Lower lobe of right lung (tissue), 2 donors: ENCODE measurements at regions not wholly inside any gene's neighbourhood (a gene's known extent, or its start where the extent isn't known, plus 50 kb on each side); places are given as distances from the start of the nearest gene placed in this dataset.
A peak's percentile ranks its signal among the peaks of the same experiment; 100 is the strongest.

ENCODE experiments used
- ATAC-seq, 2 donors: fragments of 200-7000 bp; cut with Tn5 transposase; one replicate each; pipeline ENCODE4 v1.9.1; 2020 to 2022; ENCODE audit warnings: mild to moderate bottlenecking in 2 of 2, moderate library complexity in 2 of 2
- DNase-seq: peaks from one replicate; pipeline ENCODE4 v3.0.0-alpha.2; 2020
- H3K27ac ChIP-seq: fragments of 200-600 bp; one replicate; pipeline ENCODE4 v1.8.0; 2022
- H3K27me3 ChIP-seq: fragments of 200-600 bp; one replicate; pipeline ENCODE4 v1.8.0; 2022; ENCODE audit warnings: low read depth
- H3K36me3 ChIP-seq: fragments of 200-600 bp; one replicate; pipeline ENCODE4 v1.8.0; 2022; ENCODE audit warnings: mild to moderate bottlenecking
- H3K4me1 ChIP-seq: fragments of 200-600 bp; one replicate; pipeline ENCODE4 v1.8.0; 2022
- H3K4me3 ChIP-seq: fragments of 200-600 bp; one replicate; pipeline ENCODE4 v1.8.0; 2022; ENCODE audit warnings: mild to moderate bottlenecking
- H3K9me3 ChIP-seq: fragments of 200-600 bp; one replicate; pipeline ENCODE4 v1.8.0; 2022
- intact Hi-C: fragments of 100-400 bp; cut with DNase I; formaldehyde crosslinking; loops from one replicate; pipeline ENCODE4 v1.11.0; 2022
- TF ChIP-seq, protein P1 (sequence below): fragments of 200-600 bp; IDR thresholded peaks from one replicate; pipeline ENCODE4 v1.8.0; 2022; ENCODE audit warnings: antibody characterized with exemption, mild to moderate bottlenecking
- donor health status: DM: no; HTN: yes; CAD: no; lungs with severe emphysema.

DNA sequence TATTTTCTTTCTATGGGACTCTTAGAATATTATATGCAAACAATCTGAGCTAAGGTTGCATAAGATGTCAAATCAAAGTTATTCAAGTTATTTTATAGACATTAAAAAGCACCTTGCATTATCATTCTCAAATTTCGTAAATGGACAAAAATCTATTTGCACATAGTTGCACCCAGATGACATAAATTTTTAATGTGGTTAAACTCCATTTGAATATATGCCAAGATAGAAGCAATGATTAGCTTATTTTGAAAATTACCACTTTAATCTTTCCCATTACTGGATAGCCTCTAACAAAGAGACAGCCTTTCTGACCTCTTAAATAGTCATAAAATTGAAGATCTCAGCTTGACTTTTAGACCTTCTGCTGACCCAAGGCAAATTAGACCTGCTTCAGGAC is 386.8 kb downstream of the RAPGEF2 start:
- no peak overlapping the region for H3K4me3 ChIP-seq
- DNase-seq (no peak), ATAC-seq (no peak)
- H3K36me3 ChIP-seq, result no peaks in the 10 kb centered on the region
- no peaks in the 10 kb centered on the region for H3K27me3 ChIP-seq
- H3K9me3 ChIP-seq, result peaks cover 4% of the 10 kb centered on the region
- TF ChIP-seq, protein P1, sequence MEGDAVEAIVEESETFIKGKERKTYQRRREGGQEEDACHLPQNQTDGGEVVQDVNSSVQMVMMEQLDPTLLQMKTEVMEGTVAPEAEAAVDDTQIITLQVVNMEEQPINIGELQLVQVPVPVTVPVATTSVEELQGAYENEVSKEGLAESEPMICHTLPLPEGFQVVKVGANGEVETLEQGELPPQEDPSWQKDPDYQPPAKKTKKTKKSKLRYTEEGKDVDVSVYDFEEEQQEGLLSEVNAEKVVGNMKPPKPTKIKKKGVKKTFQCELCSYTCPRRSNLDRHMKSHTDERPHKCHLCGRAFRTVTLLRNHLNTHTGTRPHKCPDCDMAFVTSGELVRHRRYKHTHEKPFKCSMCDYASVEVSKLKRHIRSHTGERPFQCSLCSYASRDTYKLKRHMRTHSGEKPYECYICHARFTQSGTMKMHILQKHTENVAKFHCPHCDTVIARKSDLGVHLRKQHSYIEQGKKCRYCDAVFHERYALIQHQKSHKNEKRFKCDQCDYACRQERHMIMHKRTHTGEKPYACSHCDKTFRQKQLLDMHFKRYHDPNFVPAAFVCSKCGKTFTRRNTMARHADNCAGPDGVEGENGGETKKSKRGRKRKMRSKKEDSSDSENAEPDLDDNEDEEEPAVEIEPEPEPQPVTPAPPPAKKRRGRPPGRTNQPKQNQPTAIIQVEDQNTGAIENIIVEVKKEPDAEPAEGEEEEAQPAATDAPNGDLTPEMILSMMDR, result no peak
- H3K4me1 ChIP-seq, result no peaks in the 10 kb centered on the region
- intact Hi-C loops, result no loop called here
- no peak overlapping the region for H3K27ac ChIP-seq

DNA sequence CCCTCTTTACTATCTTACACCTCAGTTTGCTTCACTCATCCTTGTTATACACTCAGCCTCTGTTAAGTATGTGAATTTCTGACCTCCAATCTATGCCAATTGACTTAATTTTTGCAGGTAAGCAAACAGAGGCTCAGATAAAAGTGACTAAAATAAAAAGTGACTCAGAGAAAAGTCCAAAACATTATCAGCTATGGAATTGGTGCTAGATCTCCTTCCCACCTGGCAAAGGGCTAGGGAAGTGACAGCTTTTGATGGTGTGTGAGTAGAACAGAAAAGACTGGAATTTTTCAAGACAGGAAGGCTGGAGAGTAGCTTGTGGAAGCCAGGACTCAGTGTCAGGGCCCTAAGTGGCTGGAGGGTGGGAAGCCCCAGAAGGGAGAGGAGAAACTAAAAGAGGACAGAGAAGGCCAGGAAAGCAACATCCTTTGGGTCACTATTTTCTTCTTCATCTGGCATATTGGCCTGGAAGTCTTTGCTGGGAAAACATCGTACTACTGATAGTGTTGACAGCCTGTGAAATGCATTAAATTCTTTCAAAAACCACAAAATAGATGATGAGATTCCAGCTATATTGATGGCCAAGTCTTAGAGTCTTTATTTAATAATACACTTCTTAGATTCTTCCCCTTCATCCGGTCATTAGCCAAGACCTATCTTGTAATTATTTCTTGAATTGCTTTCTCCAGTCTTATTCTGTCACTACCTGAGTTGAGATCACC is 392.8 kb downstream of the RAPGEF2 start:
- Histone ChIP-seq H3K4me1 (no peaks in the 10 kb centered on the region), H3K4me3 (no peak overlapping the region), H3K36me3 (no peaks in the 10 kb centered on the region), H3K9me3 (peaks cover 4% of the 10 kb centered on the region), H3K27ac (no peak overlapping the region), H3K27me3 (no peaks in the 10 kb centered on the region)
- intact Hi-C loops, result no loop called here
- ATAC-seq (peak in 1 of 2 donors; percentile 51), DNase-seq (no peak)
- TF ChIP-seq, protein P1, result no peak

DNA sequence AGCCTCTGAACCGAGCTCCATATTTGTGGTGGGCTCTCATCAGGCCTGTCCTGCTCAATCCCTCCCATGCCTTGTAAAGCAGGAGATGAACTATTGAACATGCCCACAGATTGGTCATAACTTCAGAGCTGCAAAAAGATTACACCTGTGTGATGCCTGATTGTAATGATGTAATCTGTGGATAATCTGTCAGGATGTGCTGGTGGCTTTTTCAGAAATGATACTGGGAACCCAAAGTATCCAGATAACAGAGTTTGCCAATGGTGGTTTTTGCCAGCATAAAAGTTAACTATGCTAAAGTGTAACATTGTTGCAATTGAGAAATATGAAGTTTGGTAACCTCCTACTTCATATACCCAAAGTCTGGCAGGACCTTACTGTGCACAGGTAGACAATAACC is 393.4 kb downstream of the RAPGEF2 start:
- DNase-seq (no peak), ATAC-seq (no peak)
- no peaks in the 10 kb centered on the region for H3K36me3 ChIP-seq
- intact Hi-C loops, result no loop called here
- no peak overlapping the region for H3K4me3 ChIP-seq
- peaks cover 4% of the 10 kb centered on the region for H3K9me3 ChIP-seq
- no peaks in the 10 kb centered on the region for H3K4me1 ChIP-seq
- no peak overlapping the region for H3K27ac ChIP-seq
- no peaks in the 10 kb centered on the region for H3K27me3 ChIP-seq
- TF ChIP-seq, protein P1, result no peak

- Histone ChIP-seq H3K27me3 (no peaks in the 10 kb centered on the region), H3K4me1 (no peaks in the 10 kb centered on the region), H3K36me3 (no peaks in the 10 kb centered on the region), H3K27ac (no peak overlapping the region), H3K4me3 (no peak overlapping the region), H3K9me3 (no peaks in the 10 kb centered on the region)
- TF ChIP-seq, protein P1, result no peak
- intact Hi-C loops, result no loop called here
- no peak for DNase-seq
- ATAC-seq, result no peak
Observed at GRCh38 chr4:159497936-159498335, 395.1 kb downstream of the RAPGEF2 start.

DNA sequence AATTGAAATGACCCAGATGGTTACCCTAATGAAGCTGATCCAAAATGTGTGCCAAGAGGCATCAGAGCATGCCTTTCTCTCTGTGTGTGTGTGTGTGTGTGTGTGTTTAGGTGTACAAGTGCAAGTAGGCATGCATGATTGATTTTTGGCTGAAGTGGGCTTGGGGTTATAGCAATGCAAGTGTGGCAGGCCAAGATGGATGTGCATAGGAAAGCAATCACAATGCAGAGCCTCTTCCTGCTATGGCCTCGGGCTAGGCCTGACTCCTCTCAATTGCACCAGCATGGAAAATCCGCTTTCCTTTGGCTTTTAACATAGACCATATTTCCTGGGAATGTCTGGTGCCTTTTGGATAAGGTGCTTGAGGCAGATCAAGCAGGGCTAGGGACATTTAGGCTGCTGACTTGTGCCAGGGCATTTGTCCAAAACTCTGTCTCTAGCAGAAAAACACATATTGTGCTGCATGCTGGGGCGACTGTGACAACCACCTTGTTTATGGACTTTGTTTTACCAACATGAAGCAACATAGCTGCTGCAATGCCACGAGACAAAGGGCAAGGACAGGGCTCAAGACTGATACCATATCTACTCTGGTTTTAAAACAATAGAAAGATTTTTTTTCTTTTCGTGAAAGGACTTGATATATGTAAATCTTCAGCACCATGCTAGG is 395.7 kb downstream of the RAPGEF2 start:
- Histone ChIP-seq H3K36me3 (no peaks in the 10 kb centered on the region), H3K9me3 (no peaks in the 10 kb centered on the region), H3K4me3 (no peak overlapping the region), H3K27ac (no peak overlapping the region), H3K4me1 (no peaks in the 10 kb centered on the region), H3K27me3 (no peaks in the 10 kb centered on the region)
- TF ChIP-seq, protein P1, result no peak
- intact Hi-C loops, result no loop called here
- no peak for DNase-seq
- no peak for ATAC-seq
